HG03139 (cell line): ENCODE measurements at regions not wholly inside any gene's neighbourhood (a gene's known extent, or its start where the extent isn't known, plus 50 kb on each side); places are given as distances from the start of the nearest gene placed in this dataset.

Experiments used
- ATAC-seq: cut with Tn5 transposase; IDR thresholded peaks from one replicate; pipeline ENCODE4 v1.9.1; 2021; ENCODE audit not compliant: unreplicated experiment

- no peak for ATAC-seq
Measured at GRCh38 chr9:73845954-73846690, 651.0 kb upstream of the RORB start.

GRCh38 chr9:73847536-73847935 is 649.6 kb upstream of the RORB start:
- no peak for ATAC-seq

- ATAC-seq = no peak
Measured at GRCh38 chr9:73853549-73853948, 643.6 kb upstream of the RORB start.

GRCh38 chr9:73855206-73855605 is 641.9 kb upstream of the RORB start:
- ATAC-seq = no peak

- no peak for ATAC-seq
Measured at GRCh38 chr9:73863924-73864323, 633.2 kb upstream of the RORB start.

GRCh38 chr9:73866451-73866850 is 630.7 kb upstream of the RORB start:
- ATAC-seq = no peak

GRCh38 chr9:73869264-73869663 is 627.9 kb upstream of the RORB start:
- ATAC-seq = peak; percentile 100

- no peak for ATAC-seq
Measured at GRCh38 chr9:73871636-73872035, 625.5 kb upstream of the RORB start.

GRCh38 chr9:73872701-73873100 is 624.4 kb upstream of the RORB start:
- no peak for ATAC-seq

- ATAC-seq = no peak
Measured at GRCh38 chr9:73880101-73880500, 617.0 kb upstream of the RORB start.

GRCh38 chr9:73889023-73889422 is 608.1 kb upstream of the RORB start:
- ATAC-seq = no peak

GRCh38 chr9:73890685-73891277 is 606.4 kb upstream of the RORB start:
- no peak for ATAC-seq

GRCh38 chr9:73892335-73892734 is 604.8 kb upstream of the RORB start:
- ATAC-seq = no peak

GRCh38 chr9:73893230-73893629 is 603.9 kb upstream of the RORB start:
- no peak for ATAC-seq

- no peak for ATAC-seq
Measured at GRCh38 chr9:73896061-73896460, 601.1 kb upstream of the RORB start.

- no peak for ATAC-seq
Measured at GRCh38 chr9:73906671-73907070, 590.5 kb upstream of the RORB start.

- no peak for ATAC-seq
Measured at GRCh38 chr9:73911804-73912203, 585.3 kb upstream of the RORB start.

GRCh38 chr9:73916016-73916673 is 581.0 kb upstream of the RORB start:
- no peak for ATAC-seq

GRCh38 chr9:73919712-73920111 is 577.4 kb upstream of the RORB start:
- ATAC-seq = no peak

- no peak for ATAC-seq
Measured at GRCh38 chr9:73923796-73924195, 573.3 kb upstream of the RORB start.

GRCh38 chr9:73951147-73951546 is 546.0 kb upstream of the RORB start:
- no peak for ATAC-seq

- ATAC-seq = no peak
Measured at GRCh38 chr9:73962792-73963191, 534.3 kb upstream of the RORB start.
